ENCODE measurements at regions not wholly inside any gene's neighbourhood (a gene's known extent, or its start where the extent isn't known, plus 50 kb on each side); places are given as distances from the start of the nearest gene placed in this dataset.

DNA sequence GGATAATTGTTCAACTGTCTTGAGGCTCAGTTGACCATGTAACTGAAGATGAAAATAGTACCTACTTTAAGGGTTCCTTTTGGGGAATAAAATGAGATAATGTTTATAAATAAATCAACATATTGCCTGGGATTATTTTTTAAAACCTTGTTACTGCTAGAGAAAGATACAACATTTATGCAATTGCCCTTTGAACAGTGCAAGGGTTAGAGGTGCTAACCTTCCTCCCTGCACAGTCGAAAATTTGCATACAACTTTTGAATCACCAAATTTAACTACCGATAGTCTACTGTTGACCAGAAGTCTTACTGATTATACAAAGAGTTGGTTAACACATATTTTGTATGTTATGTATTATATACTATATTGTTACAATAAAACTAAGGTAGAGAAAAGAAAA lies 750.0 kb downstream of the EFNB2 start:
- TF ChIP-seq POLR2A (IDR thresholded peaks at IDR 0.05) (no peak), CTCF (IDR thresholded peaks at IDR 0.05) (no peak)
